EL (cell line): ENCODE measurements at regions not wholly inside any gene's neighbourhood (a gene's known extent, or its start where the extent isn't known, plus 50 kb on each side); places are given as distances from the start of the nearest gene placed in this dataset.

Experiments used
- DNase-seq: peaks from one replicate; pipeline ENCODE4 v3.0.0-alpha.2; 2016

- no peak for DNase-seq
Measured at GRCh38 chr12:24463375-24463774, 485.5 kb downstream of the BCAT1 start.

- DNase-seq, result no peak
Measured at GRCh38 chr12:24462946-24463345, 486.0 kb downstream of the BCAT1 start.

DNA sequence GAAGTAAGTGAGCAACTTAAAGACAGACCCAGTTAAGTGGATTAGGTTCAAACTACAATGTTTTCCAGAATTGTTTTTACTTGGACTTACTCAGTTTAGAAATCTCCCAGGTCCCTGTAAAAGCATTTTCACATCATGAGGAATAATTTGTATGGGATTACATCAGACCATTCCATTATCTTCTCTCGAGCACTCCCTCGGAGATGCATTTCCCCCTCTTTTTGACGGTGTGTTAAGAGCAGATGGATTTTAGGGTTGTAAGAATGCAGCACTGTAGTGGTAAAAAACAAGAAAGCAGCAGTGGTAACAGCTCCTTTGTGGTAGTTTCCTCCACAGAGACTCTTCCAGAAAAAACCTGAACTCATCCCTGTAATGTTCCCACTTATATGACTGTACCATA lies 488.4 kb downstream of the BCAT1 start:
- DNase-seq, result no peak

GRCh38 chr12:24460099-24460498 lies 488.8 kb downstream of the BCAT1 start:
- DNase-seq, result no peak

DNA sequence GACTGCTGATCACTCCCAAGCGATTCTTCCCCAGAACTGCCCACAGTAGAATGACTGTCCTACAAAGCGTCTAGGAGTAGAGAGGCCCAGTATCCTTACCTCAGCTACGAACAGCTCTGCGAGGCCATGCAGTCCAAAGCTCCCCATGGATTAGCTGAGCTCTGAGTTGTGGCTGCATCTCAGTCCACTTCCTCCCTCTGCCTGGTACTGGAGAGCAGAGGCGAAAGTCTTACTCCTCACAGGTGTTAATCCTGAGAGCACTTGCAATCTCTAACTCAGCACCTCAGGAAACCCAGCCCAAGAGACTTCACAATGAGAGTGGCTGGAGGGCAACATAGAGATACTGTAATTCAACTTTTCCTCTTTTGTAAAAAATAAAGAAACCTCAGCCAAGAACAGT lies 493.1 kb downstream of the BCAT1 start:
- no peak for DNase-seq

GRCh38 chr12:24447678-24448077 lies 498.2 kb upstream of the SOX5 start:
- no peak for DNase-seq

GRCh38 chr12:24446287-24446686 lies 496.8 kb upstream of the SOX5 start:
- no peak for DNase-seq

DNA sequence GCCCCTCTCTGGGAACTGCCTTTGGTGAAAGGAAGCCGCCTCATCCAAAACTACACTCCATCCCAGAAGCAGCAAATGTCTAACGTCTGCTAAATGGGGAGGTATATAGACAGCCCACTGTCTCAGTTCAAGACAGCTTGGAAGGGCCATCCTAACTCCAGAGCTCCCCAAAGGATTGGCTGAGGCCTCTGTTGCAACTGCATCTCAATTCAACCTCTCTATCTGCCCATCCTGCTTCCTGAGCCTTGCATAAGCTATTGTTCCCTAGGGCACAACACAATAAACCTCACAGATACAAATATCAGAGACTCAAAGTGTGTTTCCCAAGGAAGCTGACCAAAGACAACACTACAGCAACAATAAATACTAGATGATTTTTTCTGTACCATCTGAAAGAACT lies 495.2 kb upstream of the SOX5 start:
- DNase-seq, result no peak

- no peak for DNase-seq
Measured at GRCh38 chr12:24441458-24441857, 492.0 kb upstream of the SOX5 start.

GRCh38 chr12:24436667-24437066 lies 487.2 kb upstream of the SOX5 start:
- no peak for DNase-seq

DNA sequence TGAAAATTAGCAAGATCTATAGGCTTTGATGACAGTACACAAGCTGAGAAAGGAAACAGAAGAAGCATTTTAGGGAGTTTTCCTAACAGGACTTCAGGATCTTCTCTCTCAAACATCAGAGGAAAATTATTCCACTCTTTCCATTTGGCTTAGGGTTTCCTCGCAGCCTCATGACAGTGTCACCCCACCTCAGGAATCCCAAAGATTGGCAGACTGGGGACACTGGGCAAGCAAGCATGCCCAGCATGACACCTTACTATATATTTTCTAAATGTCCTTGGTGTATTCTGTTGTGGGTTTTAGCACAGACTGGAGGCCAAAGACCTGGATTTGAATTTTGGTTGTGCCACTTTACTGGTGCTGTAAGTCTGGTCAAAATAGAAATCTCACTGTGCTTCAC lies 482.4 kb upstream of the SOX5 start:
- DNase-seq, result no peak

DNA sequence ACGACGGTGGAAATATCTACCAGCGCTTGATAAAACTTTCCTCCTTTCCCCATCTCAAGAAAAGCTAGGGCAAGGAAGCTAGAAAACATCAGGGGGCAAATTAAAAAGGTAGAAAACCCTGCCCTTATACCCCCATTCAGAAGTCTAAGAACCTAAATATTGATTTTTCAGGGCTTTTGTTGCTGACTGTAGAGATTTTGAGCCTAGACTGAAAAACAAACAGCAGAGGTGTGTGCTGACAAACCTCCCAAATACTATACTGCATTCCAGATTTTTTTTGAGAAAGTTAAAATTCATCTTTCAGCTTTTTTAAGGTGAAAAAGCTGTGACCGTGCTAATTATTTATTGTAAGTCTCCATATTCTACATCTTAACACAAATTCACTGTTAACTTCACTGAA lies 478.3 kb upstream of the SOX5 start:
- no peak for DNase-seq

DNA sequence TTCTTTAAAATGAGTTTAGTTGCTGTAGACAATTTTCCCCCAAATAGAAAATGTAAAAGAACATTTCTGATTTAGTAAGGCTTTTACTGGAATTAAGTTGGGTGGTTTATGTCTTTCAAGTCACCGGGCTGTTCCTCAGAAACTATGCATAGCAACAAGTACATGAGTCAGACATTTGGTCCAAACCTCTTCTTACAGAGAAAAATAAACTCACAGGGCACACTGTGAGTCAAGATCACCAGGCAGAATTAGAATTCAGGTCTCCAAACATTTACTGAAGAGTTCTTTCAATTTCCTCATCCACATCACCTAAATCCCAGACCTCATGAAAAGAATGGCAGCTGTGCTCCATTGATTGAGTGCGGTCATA lies 476.1 kb upstream of the SOX5 start:
- DNase-seq, result no peak

DNA sequence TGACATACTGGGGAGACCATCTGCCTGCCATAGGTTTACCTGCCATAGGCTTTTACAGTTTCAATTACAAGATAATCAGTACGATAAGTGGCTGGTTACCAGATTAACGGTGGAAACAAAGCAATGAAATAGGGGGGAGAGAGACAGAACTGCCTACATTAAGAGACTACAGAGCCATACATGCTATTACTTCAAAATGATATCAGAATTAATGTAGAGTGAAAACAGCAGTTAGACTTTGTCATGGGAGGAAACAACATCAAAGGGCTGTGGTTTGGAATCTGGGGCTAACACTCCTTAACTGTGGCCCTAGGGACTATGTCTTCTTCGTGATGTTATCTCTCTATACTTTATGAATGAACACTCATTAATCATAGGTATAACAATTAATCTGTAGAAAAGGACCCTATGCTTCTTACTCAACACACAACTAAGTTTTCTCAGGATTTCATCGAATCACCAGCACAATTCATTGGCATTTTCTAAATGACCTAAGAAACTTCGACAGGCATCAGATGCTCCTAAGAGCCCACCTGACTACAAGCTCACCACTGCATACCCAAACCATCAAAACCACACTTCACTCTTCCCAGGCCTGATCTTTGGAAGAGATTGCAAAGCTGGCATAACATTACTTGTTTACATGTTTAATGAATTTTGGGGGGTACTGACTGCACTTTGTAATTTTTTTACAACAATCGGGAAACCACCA lies 475.6 kb upstream of the SOX5 start:
- DNase-seq, result no peak

DNA sequence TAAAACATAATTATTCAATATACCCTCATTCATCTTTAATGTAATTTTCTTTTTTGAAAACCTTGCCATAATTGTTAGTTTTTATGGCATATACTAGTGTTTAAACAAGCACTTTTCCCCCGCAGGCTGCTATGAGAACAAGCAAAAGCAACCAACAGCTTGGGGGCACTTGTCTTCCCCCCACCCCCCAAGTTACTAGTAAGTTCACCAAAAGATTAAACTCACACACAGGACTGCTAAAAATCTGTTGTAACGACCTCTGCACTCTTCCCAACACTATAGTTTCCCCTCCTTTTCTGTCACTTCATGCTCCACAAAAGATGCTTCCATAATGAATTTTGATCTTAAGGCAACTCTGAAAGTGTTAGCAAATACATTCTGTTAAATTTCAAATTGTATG lies 474.9 kb upstream of the SOX5 start:
- no peak for DNase-seq

GRCh38 chr12:24423611-24424010 lies 474.1 kb upstream of the SOX5 start:
- no peak for DNase-seq

DNA sequence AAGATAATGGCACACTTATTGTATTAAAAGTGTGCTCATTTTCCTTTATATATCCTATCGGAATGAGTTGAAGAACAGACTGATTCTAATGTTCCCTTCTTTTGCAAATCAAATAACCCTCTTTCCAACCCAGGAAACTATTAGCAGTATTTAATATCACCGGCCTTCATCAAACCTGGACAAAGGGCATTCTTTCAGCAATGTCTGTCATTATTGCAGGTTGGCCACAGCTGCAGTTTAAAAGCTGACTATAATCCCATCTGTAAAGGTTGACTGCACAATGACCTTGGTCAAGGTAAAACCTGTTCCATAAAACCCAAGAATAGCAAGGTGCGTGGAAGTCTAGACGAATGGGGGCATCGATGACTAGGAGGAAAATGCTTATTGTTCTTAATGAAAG lies 472.3 kb upstream of the SOX5 start:
- no peak for DNase-seq

- DNase-seq, result no peak
Measured at GRCh38 chr12:24418157-24418556, 468.7 kb upstream of the SOX5 start.

DNA sequence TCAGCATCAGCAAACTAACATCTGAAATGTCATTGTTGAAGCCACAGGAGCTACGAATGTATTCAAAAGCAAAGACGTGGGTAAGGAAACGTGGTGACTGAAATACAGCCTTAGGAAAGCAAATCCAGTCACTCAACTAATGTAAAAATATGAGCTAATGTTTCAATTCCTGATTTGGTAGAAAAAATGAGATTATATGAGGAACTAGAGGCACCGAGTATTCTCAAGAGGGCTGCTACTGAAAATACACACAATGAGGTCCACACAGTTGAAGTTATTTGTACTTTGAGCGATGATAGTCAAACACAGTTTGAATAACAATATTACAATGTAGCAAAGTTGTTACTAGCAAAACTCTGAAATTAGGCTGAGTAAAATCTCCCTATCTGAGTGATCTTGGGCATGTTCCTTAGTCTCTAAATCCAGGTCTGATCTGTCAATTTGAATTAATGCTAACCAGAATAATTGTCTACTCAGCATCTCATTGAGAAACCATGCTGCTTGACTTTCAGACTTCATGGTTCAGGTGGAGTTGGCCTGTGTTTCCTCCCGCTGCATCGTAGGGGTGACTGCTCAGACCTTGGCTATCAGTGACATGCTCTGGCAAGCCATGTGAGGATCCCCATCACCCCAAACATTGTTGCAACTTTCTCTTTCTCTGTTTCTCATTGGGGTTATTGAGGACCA lies 467.1 kb upstream of the SOX5 start:
- no peak for DNase-seq

GRCh38 chr12:24415934-24416333 lies 466.5 kb upstream of the SOX5 start:
- no peak for DNase-seq

DNA sequence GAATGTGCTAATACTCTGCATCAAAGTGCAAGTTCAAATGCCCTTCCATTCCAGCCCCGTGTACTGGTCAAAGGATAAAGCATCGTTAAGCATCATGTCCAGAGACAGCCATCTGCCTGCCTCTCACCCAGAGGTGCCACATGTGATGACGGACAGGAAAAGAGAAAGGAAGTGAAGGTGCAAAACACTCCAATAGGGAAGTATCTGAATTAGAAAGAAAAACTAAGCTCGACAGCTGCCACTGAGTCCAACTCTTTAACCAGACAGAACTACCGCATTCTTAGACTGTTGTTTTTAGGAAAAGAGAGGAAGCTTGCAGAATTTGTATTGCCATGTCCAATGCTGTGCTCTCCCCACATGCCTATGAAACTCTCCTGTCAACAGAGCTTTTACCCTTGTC lies 465.0 kb upstream of the SOX5 start:
- DNase-seq, result no peak

DNA sequence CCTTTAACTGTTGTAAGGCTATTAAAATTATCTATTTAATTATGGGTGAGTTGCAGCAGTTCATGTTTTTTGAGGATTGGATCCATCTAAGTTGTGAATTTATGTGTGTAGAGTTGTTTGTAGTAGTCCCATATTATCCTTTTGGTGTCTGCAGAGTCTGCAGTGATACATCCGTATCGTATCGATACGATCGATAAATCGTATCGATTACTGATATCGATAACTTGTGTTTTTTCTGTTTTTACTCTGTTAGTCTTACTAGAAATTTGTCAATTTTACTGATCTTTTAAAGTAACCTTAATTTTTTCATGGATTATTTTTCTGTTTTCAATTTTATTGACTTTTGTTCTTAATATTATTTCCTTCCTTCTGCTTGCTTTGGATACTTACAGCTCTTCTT lies 462.5 kb upstream of the SOX5 start:
- no peak for DNase-seq

GRCh38 chr12:24409868-24410267 lies 460.4 kb upstream of the SOX5 start:
- no peak for DNase-seq

DNA sequence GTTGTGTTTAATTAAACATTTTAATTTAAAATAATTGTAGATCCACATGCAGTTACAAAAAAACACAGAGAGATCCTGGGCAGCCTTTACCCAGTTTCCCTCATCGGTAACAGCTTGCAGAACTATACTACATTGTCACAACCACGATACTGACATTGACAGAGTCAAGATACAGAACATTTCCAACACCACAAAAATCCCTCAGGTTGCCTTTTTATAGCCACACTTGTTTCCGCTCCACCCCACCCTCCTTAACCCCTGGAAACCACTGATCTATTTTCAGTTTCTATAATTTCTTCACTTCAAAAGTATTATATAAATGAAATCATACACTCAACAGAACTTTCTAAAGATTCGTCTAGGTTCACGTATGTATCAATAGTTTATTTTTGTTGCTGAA lies 458.8 kb upstream of the SOX5 start:
- no peak for DNase-seq

- no peak for DNase-seq
Measured at GRCh38 chr12:24407884-24408283, 458.4 kb upstream of the SOX5 start.
